CD4-positive, alpha-beta T cell treated with Interleukin-1 beta for 1 hour (primary cell): ENCODE measurements at regions not wholly inside any gene's neighbourhood (a gene's known extent, or its start where the extent isn't known, plus 50 kb on each side); places are given as distances from the start of the nearest gene placed in this dataset.

Source experiments
- DNase-seq, 2 donors: peaks; one replicate each; pipeline ENCODE4 v3.0.0-alpha.2; 2020 to 2022

DNA sequence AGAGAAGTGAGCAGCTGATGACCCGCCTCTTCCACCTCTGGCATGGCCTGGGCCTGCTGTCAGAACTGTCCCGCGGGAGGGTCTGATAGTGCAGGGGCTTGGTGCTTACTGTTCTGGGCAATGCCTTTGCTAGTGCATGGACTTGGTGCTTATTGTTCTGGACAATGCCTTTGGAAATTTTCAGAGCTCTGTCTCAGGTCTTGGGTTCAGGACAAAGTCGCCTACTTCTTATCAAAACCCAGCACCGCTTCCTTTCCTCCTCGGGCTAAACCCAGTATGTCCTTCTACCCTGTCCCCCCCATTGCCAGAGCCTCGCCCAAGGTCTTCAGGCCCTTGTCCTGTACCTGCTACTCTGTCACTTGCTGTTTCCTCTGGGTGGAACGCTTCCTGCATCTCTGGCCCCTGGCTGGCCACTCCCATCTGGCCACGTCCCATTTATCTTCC, 149.6 kb downstream of the ACKR3 start:
- no peak for DNase-seq

DNA sequence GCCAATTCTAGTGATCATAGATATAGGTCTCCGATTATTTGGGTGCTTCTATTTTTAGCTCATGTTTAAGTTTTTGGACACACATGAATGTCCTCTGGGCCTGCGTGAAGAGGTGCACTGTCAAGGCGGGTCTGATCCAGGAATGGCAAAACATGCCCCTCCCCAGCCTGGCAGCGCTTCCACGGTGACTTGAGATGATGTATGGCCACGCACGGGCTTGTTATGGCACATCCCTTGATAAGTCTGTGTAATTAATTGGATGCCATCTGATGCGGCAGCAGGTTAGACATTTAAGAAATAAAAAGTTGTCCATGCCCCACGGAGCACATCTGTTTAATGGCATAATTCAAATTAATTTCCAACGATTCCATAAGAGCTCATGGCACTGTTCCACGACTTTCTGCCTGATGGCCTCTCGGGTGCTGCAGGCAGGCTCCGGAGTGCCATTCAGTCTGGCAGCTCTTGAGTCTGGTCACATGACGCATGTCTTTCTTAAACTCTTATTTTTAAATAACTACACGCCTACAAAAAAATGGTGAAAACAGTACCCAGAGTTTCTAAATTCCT, 151.4 kb downstream of the ACKR3 start:
- DNase-seq: no peak

DNA sequence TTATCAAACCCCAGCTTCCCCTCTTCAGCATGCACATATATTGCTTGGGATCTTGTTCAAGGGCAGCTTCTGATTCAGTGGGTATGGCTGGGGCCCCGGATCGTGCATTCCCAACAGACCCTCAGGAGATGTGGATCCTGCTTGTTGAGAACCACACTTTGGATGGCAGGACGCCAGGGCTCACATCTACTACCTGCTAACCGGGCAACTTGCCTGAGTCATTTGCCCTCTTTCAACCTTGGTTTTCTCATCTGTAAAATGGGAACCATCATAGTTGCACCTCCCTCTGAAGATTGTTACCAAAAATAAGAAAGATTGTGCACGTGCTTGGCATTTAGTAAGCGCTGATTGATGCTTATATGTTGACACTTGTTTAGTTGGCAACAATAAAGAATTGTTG, 154.6 kb downstream of the ACKR3 start:
- no peak for DNase-seq

GRCh38 chr2:236726701-236727450, 157.3 kb downstream of the ACKR3 start:
- DNase-seq: no peak

- no peak for DNase-seq
These were observed 159.5 kb downstream of the ACKR3 start for GRCh38 chr2:236728916-236729670.

- DNase-seq: no peak
These were observed 160.8 kb downstream of the ACKR3 start for GRCh38 chr2:236730393-236730792.

- DNase-seq: no peak
These were observed 162.3 kb downstream of the ACKR3 start for GRCh38 chr2:236731767-236732580.

DNA sequence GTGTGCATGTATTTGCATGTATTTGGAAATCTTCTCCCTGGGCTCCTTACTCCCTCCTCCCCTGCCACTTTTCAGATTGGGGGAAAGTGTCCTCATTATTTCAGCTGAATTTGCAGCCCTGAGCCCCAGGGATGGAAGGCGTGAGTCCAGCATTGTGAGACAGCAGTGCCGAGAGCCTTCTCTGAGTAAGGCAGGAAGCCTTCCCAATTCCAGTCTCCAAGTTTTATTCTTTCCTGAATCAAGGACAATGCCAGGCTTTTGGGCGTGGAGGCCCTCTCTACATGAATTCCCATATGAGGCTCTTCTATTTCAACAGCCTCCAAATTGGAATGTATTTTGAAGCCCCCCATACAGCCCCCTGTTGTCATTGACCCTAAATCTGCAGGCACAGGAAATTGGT, 163.5 kb downstream of the ACKR3 start:
- no peak for DNase-seq

DNA sequence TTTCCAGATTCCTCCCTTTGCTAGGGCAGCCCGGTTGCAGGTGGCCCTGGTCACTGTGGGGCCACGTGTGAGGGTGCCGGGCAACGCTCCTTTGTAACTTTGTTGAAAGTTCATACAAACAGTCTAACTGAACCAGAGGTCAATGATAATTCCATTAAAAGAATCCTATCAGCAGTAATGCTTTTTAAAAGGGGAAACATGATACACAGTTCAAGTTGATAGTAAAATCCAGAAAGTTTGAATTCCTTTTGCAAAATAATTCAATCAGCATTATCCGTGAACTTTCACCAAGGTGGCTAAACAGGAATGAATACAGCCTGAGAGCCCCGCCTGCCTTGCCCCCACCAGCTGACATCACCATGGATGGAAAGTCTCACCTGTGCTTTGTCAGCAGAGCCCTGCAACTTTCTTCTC, 166.2 kb downstream of the ACKR3 start:
- no peak for DNase-seq

DNA sequence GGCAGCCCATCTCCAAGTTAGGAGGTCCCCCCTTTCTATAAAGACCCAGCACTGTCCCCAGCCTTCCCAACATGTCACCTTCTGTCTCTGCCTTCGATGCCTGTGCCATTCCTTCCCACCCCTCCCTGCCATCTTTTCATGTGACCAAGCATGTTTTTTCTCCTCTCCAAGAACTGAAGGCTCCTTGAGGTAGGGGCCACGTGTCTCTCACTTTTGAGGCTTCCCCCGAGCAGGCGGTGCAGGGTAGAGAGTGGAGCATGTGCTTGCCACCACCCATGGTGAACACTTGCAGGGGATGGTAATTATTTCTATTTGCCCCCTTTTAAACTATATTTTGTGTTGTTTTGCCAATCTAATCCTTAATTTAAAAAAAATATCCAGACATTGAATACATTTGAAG, 168.4 kb downstream of the ACKR3 start:
- DNase-seq: no peak

DNA sequence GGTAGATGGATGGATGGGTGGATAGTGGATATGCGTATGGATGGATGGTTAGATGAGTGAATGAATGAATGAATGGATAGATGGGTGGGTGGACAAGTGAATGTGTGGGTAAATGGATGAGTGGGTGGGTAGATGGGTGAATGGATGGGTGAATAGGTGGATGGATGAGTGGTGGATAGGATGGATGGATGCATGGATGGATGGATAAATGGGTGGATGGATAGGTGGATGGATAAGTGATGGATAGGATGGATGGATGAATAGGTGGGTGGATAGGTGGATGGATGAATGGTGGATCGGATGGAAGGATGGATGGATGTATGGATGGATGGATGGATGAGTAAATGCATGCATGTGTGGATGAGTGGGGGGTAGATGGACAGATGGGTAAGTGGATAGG, 169.3 kb downstream of the ACKR3 start:
- DNase-seq: no peak

GRCh38 chr2:236739663-236740062, 170.0 kb downstream of the ACKR3 start:
- DNase-seq: no peak

DNA sequence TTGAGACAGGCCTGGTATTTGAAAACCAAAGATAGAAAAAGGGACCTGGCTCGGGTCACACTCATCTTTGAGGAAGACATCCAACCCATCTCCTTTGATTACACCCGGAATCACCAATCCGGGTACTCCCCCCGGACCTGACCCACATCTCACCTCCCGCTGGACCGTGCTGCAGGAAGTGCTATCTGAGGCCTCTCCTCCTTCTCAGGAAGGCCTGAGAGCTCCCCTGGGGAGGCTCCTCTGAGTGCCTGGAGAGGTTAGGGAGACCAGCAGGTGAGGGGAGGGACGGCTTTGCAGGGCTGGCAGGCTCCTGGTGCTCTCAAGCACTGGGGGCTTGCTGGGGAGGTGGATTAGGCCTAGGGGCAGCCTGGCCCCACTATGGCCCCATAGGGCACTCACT, 170.9 kb downstream of the ACKR3 start:
- no peak for DNase-seq

- DNase-seq: no peak
These were observed 173.7 kb downstream of the ACKR3 start for GRCh38 chr2:236743039-236743920.

DNA sequence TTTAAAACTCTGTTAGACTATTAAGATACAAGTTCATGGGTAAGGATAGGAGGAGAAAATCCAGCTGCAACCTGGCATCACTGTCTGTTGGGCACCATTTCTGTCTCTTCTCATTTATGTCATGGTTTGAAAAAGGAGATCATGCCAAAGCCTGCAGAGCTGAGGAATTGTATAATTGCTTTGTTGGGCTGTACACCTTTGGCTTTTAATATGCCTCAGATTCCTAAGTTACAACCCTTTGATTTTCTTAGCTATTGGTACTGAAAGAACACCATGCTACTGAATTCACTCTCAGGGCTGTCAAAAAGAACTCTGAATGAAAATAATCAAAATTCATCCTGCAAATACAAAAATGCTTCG, 174.3 kb downstream of the ACKR3 start:
- no peak for DNase-seq

DNA sequence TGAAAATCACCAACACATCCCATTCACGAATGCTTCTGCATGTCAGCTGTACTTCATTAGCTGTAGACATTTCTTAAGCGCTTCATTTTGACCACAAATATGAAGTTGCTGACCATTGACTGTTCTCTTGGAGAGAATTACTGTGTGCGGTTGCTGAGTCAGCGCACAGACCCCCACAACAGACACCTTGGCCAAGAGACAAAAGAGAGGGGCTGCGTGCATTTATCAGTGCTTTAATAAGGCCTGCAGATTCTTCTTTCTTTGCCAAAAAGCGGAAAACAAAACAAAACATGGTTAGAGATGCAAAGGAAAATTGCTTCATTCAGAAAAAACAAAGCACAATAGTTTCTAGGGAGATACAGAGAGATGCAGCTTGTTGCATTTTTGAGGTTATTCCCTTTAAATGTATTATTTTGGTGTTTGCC, 174.7 kb downstream of the ACKR3 start:
- DNase-seq: no peak

DNA sequence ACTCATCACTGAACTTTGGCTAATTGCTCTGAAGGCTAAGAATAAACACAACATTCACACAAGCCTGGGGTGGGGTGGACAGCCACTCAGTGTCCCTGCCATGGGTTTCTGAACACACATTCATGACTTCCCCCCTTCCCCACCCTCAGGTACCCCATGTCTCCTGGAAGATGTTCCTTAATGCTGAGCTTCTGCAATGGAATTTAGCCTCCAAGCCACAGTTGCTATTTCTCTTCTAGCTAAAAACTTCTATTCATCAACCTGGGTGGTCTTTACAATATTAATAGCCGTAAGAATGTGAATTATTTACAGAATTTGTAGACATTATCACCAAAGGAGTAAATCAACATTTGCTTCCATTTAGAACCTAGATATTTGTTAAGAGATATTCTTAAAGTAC, 175.1 kb downstream of the ACKR3 start:
- no peak for DNase-seq

DNA sequence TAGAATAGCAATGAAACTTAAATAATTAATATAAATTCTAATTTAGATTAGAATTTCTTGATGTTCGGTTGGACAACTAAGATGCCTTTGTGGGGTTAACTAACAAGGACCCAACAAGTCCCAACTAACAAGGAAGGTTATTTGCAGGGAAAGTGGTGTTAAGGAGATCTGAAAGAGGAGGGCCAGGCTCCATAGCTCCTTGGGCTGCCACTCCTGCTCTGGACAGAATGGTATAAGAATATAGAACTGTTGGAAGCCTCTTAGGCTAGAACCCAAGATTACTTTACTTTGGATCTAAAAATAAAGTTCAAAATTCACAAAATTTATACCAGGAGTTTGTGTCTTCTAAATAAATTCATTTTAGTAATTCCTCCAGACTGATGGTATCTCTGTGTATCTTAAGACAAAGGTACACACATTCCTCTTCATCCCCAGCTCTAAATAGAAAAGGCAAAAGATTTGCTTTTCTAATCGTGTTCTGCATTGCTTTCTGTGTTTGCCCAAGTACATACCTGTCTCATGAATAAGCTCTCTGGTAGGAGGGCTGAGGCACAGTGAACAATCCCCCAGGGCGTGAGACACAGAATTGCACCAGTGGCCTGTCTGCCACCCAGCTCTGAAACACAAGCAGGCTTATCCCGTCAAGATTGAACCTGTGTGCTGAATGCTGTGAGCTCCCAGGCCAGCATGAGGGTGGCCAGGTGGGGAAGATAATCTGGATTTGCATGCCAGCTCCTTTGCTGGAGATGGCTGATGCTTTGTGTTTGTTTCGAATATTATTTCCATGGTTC, 176.0 kb downstream of the ACKR3 start:
- no peak for DNase-seq

GRCh38 chr2:236746833-236747232, 177.2 kb downstream of the ACKR3 start:
- DNase-seq: no peak

- DNase-seq: no peak
These were observed 177.8 kb downstream of the ACKR3 start for GRCh38 chr2:236747426-236747825.

GRCh38 chr2:236747925-236748324, 178.3 kb downstream of the ACKR3 start:
- DNase-seq: no peak
